ENCODE measurements at regions not wholly inside any gene's neighbourhood (a gene's known extent, or its start where the extent isn't known, plus 50 kb on each side); places are given as distances from the start of the nearest gene placed in this dataset.

DNA sequence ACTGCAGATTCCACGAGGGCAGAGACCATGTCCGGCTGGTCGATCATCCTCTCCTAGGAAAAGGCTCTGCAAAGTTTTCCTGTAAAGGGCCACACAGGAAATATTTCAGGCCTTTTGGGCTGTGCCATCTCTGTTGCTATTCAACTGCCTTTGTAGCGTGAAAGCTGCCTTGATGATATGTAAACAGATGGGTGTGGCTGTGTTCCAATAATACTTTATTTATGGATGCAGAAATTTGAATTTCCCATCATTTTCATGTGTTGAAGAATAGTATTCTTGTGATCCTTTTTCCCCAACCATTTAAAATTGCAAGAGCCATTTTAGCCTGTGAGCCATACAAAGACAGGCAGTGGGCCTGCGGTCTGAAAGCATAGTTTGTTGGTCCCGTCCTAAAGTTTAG is 950.7 kb upstream of the RBFOX1 start:
- DNase-seq (ENCODE audit: low read depth) = no peak

DNA sequence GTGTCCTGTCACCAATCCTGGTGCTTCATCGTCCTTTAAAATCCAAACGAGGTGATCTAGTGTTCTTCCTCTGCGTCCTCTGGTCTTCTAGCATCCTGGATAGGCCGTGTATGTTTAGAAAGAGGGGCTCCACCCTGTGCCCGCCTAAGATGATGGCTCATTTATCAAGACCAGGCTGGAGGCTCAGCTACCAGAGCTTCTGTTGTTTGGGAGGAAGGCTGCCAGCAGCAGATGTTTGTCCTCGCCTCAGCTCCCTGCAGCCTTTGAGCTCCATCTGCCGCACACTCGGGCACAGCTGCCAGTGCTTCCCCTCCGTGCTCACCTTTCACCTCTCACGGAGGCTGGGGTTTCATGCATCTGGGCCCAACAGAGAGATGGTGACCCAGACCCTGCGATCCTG is 954.7 kb upstream of the RBFOX1 start:
- no peak for DNase-seq (ENCODE audit: low read depth)

DNA sequence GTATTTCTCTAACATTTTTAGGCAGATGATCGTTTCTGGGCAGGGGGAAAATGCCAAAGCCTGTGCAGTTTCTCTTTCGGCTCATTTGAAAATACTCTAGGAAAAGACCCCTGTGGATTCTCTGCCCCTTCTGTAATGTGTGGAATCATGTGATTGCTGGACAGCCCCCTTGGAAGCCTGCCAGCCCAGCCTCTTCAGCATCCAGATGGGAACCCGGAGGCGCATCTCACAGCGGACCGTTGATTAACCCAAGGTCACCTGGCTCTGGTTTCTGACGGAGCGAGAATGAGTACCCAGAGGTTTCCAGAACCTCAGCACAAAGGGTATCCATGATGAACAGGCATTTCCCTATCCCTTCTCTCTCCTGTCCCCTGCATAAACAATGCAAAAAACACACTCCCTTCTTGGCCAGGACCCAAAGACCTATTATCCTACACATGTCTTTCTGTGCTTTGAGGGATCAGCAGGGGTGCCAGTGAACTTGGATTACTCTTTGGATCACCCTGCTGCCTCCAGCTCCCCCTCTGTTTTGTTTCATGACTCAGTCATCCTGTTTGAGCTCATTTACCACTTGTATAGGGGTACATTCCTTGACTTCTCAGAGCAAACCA is 957.1 kb upstream of the RBFOX1 start:
- DNase-seq (ENCODE audit: low read depth) = no peak

DNA sequence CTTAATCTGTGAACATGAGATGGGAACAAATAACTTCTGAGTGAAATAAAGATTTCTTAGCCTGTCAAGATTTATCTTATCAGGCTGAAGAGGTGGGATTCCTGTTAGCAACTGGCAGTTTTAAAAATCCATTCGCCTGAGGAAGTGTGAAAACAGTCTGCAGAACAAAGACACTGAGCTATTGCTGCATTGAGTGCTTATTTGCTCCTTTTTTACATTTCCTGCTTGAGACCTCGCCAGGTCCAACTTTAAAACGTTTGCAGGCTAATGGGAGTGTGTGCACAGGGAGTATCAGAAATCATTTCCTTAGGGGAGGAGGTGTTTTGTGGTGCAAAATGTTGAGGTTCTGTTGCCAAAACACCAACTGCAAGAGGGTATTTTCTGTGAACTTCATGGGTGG is 957.8 kb upstream of the RBFOX1 start:
- no peak for DNase-seq (ENCODE audit: low read depth)

DNA sequence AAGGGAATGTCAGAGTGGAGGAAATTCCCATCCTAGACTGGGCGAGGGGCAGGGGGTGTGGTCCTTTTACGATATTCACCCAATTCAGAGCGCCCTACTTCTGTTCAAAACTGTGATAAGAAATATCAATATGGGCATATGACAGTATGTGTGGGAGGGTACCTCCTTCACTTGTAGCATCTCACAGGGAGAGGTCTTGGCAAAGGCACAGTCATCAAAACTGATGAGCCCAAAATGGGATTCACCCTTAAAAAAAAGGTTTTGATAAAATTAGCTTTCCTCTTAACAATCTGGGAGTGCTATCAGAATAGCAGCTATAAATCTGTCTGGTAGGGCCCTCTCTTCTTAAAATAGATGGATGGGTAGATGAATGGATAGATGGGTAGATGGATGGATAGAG is 967.8 kb upstream of the RBFOX1 start:
- DNase-seq (ENCODE audit: low read depth) = no peak

DNA sequence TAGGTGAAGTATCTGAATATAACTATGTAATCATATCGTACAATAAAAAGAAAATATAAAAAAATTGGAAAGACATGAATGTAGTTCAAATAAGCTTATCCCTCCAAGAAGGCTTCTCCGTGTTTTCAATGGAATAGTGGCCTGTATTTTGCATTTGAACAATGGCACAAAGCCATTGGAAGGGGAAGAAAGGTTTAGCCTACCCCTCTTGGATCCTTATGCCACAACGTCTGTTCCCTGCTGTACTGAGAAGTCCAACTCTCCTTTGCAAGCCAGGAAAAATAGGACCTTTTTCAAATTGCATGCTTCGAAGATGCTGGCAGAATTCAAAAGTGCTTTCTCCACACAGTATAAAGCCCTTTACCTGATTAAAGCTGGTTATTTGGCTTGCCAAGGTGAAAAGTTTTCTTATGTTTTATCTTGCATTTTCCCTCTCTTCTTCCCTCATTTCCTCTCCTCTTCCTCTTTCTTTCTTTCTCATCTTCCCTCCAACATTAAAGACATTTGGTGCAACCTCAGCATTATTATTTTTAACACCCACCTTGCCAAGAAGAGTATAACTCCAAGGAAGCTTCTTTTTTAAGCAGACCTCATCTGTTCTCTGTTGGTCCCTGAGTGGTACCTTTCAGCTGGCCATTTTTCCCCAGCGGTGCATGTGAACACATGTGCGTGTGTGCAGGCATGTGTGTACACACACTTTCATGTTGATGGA is 968.6 kb upstream of the RBFOX1 start:
- DNase-seq (ENCODE audit: low read depth) = no peak

DNA sequence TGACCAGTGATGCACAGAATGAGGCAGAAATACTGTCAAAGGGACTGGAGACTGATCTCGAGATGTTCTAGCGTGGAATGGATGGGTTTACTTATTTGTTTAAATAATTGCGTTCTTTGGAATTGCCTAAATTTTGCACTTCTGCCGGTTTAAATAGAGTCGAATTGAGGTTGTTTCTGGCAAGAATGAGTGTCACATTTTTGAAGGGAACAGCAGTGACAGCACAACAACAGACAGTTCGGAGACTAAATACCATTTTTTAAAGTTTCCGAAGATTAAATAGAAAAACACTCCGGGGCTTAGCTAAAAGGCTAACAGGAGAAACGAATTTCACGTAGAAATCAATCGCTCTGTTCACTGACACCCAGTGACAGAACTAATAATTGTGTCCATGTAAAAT is 969.2 kb upstream of the RBFOX1 start:
- DNase-seq (ENCODE audit: low read depth) = no peak

DNA sequence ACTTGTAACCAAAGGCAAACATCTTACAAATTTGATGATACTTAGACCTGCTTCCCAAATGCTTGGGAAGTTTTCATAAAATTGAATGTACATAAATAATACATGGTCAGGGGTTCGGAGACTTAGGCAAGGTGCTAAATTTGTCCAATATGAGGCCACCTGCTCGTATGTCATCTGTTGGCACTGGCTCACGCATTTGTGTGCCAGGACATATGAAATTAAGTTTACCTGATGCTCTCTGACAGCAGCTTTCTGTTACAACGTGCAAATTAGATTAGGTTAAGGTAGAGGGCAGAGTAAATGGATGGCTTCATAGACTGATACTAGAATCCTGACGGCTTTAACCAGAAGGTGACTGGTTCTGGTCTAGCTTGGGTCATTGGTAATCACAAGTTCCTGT is 970.3 kb upstream of the RBFOX1 start:
- no peak for DNase-seq (ENCODE audit: low read depth)

DNA sequence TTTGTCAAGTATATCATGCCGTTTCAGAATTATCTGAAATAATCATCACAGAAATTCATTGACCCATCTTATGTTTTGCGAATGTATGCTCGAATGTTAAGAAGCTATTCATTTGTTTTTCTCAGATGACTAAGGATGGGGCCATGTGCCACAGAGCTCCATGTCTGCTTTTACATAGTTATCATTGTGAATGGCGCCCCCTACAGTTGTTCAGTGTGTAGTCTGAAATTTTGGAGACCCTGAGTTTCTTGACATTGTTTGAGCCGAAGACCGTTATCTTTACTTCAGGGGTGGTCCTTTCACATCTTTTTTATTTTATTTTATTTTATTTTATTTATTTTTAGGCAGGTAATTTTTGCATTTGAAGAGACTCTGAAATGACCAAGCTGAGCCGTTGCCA is 972.0 kb upstream of the RBFOX1 start:
- no peak for DNase-seq (ENCODE audit: low read depth)

DNA sequence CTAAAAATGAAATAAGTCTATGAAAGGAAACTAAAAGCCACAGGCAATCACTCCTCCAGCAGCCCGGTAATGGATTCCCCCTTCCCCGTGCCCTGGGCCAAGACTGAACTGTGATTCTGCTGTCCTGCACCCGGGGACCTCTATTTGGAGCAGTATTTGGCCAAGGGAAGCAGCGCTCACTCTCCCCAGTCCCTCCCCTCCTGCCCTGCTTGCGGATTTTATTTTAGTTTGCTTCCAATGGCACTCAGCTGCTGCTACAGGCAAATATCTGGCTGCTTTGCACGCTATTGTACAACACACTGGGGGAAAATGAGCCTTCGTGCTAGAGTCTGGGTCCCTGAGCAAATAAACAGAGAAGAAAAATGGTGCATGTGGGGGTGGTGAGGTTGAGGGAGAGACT is 975.7 kb upstream of the RBFOX1 start:
- no peak for DNase-seq (ENCODE audit: low read depth)

DNA sequence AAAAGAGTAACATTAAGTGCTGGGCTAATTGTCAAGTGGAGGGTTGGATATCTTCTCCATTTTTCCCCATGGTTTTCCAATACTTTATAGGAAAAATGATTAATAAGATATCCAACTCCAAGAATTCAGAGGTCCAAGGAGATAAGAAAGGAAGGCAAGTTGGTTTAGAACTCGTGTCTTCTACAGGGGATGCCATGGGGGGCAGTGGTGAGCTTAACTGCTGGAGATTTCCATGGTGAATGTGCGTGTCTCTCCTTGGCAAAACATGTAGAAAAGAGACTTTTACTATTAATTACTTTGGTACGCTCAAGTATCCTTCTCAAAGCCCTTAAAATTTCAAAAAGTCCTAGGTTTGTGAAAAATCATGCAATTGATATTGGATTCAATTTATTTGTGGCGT is 982.9 kb upstream of the RBFOX1 start:
- DNase-seq (ENCODE audit: low read depth) = no peak

DNA sequence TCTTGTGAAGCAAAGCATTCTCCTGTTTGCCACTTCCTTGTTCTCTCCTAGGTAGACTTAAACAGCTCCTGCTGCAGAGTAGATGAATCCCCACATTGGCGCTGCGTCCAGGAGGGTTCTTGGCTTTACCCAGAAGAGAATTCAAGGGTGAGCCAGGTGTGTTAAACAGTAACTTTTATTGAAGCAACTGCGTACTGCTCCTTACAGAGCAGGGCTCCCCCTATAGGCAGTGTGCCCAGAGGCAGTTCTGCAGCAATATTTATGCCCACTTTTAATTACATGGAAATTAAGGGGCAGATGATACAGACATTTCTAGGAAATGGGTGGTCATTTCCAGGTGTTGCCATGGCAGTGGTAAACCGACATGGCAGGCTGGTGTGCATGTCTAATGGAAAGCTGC is 987.6 kb upstream of the RBFOX1 start:
- no peak for DNase-seq (ENCODE audit: low read depth)

DNA sequence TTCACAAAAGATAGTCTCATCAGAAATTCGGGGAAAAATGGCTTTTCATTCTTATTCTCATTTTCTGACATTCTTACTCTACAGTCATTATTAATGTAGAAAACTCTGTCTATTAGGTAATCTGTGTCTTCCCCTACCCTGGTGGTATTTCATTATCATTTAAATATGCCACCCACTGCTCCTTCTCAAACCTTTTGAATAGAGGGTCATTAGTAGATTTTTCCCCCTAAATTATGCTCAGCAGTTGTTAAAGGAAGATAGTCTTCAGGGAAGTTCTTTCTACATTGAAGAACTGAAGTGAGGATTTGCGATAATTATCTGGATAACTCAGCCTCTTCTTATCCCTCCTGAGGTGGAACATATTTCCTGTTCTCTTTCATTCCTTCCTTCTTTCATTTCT is 989.5 kb upstream of the RBFOX1 start:
- DNase-seq (ENCODE audit: low read depth) = no peak

DNA sequence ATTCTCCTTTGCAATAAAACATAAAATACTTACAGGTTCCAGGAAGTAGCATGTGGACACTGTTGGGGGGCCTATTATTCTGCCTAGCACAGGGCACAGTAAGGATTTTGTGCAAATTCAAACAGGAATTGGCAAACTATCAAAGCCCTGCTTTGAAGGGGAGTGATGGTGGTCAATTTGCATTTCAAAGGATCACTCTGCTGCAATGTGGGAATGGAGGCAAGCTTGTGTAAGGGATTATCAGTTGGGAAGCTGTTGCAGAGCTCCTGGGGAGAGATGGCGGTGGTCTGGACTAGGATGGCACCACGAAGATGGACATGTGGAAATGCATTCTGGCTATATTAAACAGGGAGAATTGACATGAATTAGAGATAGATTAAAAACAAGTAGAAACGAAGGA is 990.7 kb upstream of the RBFOX1 start:
- no peak for DNase-seq (ENCODE audit: low read depth)

DNA sequence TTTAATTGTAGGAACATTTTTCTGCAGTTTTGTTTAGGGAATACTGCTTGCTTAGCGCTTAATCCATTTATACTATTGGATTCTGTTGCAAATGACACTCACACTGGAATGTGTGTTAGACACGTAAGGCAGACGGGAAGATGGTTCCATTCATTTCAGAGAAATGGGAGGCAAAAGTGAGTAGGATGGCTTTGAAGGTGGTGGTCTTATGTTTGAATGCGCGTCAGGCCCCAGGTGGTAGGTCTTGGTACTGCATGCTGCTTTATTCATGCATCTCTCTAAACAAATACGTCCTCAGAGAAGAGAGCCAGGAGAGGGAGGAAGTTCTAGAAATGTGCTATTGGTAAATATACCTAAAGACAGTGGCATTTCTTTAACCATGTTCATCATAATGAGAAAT is 997.6 kb upstream of the RBFOX1 start:
- DNase-seq (ENCODE audit: low read depth) = no peak

DNA sequence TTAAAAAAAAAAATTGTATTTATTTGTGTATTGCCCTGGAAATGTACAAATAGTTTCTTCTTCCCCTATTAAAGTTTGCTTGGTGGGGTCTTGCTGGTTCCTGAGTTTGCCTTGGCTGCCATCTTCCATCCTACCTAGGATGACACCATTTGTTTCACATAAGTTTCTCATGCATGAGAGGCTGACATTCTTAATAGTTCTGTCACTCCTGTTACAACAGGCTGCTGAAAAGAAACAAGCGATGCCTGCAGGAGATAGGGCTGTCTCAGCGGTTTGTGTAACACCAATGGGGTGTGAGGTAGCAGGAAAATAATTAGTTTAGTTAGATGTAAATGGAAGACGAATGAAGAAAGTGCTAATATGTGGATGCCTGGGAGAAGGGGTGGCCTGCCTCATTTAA is 1000.9 kb upstream of the RBFOX1 start:
- DNase-seq (ENCODE audit: low read depth) = no peak

DNA sequence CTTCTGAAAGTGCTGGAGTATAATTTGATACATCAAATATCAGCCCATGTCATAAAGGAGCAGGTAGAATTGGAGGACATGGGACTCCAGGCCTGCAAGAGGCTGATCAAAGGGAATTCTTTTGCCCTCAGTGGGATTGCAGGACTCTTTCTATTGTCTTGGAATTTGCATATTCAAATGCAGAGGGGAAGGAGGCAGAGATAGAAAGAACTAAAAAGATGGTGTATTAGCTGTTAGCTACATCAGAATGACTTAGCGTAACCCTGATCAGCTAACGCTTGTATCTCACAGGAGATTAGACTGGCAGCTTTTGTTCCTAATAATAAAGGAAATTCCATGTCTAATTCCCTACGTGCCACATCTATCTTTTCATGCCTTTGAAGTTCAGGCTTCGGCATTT is 1014.7 kb upstream of the RBFOX1 start:
- DNase-seq (ENCODE audit: low read depth) = no peak

DNA sequence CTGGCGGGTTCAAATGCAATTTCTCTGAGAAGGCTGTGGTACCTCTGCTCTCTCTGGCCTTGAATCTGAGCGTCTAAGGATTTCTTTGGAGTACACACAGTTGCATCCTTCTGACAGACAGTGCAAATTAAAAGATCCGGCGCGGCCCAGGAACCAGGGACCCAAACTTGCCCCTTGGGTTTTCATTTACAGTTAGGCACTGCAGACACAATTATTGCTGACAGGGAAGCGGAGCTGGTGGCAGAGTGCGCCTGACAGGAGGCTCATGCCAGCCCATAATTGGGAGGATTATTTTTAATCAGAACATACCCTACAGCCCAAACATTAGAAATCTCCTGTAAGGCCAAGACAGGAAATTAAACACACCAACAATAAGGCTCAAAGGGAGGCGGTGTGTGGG is 1023.4 kb upstream of the RBFOX1 start:
- DNase-seq (ENCODE audit: low read depth) = no peak

DNA sequence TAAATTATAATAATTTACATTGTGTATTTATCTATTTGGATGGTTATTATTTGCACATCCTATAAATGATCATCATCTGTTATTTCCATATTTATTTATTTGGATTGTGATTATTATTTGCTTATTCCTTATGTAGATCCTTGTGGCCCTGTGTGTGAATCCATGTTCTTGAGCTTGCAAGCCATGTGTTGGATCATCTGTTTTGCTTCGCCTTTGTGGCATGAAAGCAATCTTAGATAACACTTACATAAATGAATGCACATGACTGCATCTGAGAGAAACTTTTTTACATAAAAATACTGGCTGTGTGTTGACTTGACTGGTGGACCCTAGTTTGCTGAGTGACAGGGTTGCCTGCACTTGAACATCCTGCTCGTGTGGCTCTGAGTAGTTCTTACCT is 1024.5 kb upstream of the RBFOX1 start:
- DNase-seq (ENCODE audit: low read depth) = no peak

DNA sequence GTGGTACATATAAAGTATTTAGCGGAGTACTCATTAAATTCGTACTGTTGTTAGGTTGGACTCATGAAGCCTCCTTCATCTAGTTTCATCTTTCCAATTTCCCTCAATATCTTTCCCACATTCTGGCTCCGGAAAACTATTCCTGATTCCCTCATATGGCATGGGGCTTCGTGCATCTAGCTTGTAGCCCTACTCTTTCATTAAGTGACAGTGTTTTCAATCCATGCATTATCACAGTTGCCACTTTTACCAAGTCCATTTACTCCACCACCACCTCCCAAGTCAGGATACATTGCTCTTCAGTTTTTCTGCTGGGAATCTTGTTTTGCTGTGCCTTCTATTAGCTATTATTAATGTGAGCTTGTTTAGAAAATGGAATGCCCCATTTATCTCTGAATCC is 1032.1 kb upstream of the RBFOX1 start:
- DNase-seq (ENCODE audit: low read depth) = no peak

DNA sequence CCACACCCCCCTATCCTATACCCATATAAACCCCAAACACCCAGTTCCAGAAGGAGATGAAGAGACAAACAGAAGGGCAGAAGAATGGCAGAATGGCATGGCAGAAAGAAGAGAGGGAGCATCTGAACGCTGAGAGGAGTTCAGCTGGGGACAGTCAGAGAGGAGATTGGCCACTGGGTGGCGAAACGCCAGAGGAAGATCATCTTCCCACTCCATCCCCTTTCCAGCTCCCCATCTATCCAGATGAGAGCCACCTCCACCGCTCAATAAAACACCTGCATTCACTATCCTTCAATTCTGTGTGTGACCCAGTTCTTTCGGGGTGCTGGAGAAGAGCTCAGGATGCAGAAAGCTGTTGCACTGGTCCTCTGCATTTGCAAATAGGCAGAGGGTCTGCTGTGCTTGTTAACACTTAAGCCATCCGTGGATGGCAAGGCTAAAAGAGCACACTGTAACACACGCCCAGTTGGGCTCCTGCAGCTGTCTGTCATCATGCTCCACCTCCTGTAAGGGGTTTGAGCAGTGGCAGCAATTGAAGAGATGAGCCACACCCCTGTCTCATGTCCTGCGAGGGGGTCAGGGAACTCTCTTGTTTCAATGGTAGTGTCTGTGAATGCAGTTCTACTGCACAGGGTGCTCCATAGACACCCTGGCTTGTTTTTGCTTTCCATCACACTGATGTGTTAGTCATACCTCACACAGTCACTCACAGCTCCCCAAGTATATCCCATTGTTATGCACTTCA is 1034.8 kb upstream of the RBFOX1 start:
- DNase-seq (ENCODE audit: low read depth) = no peak

DNA sequence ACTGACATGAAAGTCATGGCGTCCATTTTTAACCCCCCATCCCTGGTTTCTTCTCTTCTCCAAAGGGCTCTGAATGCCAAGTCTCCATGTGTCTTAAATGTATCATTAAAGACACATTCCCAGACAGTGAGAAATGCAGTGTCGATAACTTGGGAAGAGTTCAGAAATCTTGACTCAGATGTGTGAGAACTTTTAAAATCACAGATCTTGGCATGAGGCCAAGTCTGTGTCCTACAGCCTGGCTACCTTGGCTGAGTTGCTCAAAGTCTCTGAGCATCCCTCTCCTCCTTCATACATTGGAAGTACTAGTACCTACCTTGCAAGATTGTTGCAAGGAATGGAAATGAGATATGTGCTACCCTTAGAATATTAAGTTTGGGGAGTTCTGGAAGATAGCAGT is 1046.5 kb upstream of the RBFOX1 start:
- DNase-seq (ENCODE audit: low read depth) = no peak

DNA sequence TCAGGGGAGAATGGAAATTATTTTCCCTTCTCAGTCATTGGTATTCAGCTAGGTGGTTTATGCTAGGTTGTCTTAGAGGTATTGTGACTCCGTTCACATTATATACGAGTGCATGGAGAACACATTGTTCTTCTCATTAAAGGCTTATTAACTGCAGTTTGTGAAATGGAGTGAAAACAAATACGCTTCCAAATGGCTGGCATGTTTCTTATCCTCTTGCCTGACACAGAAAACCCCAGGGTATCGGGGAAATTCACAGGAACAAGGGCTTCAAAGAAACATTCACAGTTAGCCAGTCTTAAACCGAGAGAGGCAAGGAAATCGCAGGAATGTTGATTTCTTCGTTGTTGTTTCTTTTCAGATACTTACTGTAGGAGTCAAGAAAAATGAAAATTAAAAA is 1047.9 kb upstream of the RBFOX1 start:
- DNase-seq (ENCODE audit: low read depth) = no peak

DNA sequence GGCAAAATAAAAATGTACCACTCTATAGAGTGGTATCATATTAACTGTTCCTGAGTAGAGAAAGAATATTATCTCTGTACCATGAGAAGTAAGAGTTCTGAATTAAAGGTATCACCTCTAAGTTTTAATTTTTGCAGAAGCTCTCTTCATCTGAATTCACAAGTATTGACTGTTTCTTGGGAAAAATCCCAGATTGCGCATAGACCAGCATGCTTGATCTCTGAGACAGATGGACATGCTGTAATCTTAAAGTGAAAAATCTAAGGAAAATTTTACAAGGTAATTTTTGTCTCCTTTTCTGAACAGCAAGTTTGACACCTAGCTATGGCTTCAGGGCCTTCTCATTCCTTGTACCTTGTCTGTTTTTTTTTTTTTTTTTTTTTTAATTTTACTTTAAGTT is 1050.7 kb upstream of the RBFOX1 start:
- no peak for DNase-seq (ENCODE audit: low read depth)

All from activated T-cell treated with anti-CD3 and anti-CD28 coated beads for 48 hours (primary cell).